ENCODE measurements at regions not wholly inside any gene's neighbourhood (a gene's known extent, or its start where the extent isn't known, plus 50 kb on each side); places are given as distances from the start of the nearest gene placed in this dataset.

DNA sequence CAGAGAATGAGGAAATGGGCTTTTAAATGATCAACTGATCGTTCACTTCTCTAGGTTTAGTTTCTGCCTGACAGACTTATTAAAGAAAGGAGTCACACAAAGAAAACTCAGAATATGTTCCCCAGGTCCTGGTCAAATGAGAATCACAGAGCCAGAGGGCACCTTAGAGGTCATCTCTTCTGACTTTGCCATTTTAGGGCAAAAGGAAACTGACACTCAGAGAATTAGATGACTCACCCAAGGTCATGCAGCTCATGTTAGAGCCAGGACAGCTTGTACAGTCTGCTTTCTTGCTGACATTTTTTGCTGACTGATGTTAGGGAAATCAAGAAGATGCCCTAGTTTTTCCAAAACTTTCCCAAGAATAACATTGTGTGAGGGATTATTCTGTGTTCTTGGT lies 312.7 kb upstream of the SP8 start:
- DNase-seq: no peak

DNA sequence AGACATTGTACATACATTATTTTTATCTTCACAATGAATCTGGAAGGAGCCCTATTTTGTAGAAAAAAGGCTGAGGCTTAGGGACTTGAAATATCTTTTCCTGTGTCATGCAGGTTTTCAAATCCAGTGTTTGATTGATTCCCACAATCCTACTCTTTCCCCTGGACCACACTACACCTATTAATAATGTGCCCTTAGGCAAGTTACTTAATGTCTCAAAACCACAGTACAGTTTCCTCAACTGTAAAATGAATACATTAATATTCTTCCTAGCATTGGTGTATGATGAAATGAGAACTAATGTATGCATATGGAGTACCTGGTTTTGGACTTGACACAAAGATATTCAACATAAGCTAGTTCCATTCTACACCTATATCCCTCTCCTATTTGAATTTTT lies 313.3 kb upstream of the SP8 start:
- no peak for DNase-seq

- DNase-seq: no peak
Observed at GRCh38 chr7:21101541-21101940, 314.9 kb upstream of the SP8 start.

GRCh38 chr7:21103426-21104123 lies 316.9 kb upstream of the SP8 start:
- DNase-seq: no peak

- DNase-seq: no peak
Observed at GRCh38 chr7:21104124-21104500, 317.4 kb upstream of the SP8 start.

DNA sequence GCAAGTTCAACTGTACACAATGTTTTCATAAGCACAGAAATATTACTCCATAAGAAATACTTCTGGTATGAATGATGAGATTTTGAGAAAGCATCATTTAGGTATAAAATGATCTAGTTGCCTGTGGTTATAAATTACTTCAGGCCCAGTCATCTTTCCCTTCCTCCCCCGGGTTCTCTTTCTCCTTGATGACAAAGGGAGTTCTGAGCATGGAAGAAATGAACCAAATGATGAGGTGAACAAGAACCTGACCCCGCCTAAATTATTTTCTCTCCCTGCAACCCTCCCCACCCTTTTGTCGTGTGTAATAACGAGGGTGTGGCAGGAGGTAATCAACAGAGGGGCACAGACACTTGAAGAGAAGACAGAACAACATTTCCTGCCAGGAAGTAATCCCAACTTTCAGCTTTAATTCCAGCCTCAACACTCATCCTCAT lies 319.6 kb upstream of the SP8 start:
- no peak for DNase-seq

- no peak for DNase-seq
Observed at GRCh38 chr7:21107101-21107500, 320.4 kb upstream of the SP8 start.

- no peak for DNase-seq
Observed at GRCh38 chr7:21108182-21108581, 319.7 kb upstream of the SP4 start.

DNA sequence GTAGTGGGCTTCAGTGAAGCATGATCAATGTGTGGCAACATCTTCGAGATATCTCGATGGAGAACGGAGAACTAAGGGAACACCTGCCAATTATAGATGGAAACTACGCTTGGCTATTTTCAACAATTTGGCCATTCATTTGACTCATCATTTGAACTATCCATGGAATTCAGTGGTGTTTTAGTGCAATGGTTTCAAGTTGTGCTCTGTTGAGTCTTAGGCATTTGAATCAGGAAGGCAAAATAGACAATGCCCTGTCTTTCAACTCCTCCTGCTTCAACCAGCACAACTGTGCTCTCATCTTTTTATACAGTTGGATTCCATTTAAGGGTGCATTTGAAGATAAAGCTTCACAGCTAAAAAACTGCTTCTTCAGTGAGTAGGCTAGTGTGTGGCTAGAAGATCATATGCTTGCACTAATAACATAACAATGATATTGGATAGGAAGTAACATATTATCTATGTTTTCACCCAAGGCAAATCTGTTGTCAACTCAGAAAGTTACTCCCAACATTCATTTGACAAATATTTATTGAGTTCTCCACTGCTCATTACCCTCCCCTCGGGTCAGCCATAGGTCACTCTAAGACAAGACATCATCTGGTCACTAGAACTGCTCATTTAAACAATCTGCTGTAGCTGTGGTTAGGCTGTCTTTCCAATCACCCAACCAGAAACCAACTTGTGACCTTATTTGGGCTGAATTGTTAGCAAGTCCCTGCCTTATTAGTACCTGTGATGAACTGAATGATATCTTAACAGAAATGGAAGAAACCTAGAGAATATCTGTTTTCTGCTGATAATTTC lies 314.1 kb upstream of the SP4 start:
- no peak for DNase-seq

- no peak for DNase-seq
Observed at GRCh38 chr7:21123586-21123985, 304.3 kb upstream of the SP4 start.

- no peak for DNase-seq
Observed at GRCh38 chr7:21125297-21125696, 302.6 kb upstream of the SP4 start.

DNA sequence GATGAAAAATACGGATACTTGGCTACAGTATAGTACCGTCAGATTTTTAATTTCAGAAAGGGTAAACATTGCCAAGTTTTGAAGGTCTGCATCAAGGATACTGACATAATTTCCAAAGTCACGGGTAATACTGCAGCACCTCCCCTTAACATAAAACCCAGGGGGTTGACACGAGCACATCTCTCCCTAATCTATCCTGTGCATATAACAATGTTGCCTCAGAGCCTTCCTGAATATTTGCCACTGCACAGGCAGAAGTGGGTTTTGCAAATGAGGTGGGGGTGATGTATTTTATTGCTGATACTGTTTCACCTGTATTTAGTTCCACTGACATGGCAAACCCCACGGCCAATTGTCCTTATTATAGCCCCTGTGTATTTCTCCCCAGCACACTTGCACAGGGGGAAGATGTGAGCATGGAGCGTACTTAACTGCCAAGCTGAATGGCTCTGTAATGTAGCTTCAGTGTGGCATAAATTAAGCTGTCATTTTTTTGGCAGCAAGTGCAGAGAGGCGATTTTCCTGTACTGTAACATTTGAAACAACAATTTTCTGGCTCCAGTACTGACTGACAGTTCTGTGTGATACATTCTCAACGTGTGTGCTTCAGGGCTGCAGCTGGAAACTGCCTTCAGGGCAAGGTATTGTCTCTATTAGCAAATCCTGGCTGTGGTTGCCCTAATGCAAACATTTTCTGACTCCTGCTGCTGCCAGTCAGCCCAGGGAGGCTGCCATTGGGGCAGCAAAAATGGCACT lies 299.6 kb upstream of the SP4 start:
- DNase-seq: no peak

- DNase-seq: no peak
Observed at GRCh38 chr7:21131897-21132296, 296.0 kb upstream of the SP4 start.

DNA sequence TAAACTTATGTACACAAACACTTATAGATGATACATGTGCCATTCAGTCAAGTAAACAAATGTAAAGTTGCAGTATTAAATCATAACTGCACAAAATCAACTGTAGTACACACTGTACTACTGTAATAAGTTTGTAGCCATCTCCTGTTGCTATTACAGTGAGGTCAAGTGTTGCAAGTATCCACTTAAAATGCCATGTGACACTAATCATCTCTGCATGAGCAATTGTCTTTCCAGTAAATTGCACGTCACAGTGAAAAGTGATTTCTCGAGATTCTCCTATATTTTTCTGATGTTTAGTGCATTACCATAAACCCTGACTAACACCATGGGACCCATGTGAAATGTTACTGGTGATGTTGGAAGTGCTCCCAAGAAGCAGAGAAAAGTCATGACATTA lies 293.3 kb upstream of the SP4 start:
- DNase-seq: no peak

DNA sequence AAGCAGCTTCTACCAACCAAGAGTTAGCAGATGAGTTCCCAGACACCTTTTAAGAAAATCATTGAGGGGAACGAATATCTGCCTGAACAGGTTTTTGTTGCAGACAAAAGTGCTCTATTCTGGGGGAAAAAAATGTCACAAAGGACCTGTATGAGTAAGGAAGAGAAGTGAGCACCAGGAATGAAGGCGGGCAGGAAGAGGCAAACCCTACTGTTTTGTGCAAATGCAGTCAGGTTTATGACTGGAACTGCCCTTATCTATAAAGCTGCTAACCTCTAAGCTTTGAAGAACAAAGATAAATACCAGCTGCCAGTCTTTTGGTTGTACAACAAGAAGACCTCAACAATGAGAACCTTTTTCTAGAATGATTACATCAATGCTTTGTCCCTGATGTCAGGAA lies 292.4 kb upstream of the SP4 start:
- DNase-seq: no peak

DNA sequence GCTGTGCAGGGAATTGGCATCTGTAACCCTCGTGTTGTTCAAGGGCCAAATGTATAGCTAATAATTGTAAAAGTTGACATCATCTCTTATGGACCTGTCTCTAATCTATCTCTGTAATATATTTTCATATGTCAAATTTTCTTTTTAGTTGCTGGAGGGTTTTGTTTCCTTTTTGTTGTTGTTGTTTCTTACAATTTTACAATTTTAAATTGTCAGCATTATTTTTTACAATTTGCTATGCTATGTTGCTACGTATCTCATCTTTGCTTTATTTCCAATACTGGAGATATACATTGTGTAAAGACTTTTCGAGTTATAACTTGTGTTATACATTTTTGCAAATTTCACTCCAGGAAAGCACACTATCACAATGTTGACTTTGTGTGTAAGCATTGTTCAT lies 290.2 kb upstream of the SP4 start:
- DNase-seq: no peak

DNA sequence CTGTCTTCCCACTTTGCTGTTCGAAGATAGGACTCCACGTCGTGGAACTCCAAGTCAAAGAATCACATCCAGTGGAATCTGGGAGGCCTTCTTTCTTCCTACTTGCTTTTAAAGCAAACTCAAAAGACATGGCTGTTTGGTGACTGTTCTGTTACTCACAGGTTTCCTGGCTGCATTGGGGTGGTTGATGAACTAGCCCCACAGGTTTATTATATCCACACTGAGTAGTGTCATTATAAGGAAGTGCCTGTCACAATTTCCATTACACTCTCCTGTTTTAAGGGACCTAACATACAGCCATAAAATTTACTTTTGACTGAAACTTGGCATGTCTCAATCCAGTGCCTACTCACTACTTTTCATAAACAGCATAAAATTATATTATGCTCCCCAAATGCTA lies 287.3 kb upstream of the SP4 start:
- DNase-seq: no peak

GRCh38 chr7:21141476-21141875 lies 286.4 kb upstream of the SP4 start:
- DNase-seq: no peak

GRCh38 chr7:21142081-21142480 lies 285.8 kb upstream of the SP4 start:
- DNase-seq: no peak

- no peak for DNase-seq
Observed at GRCh38 chr7:21146642-21147423, 281.1 kb upstream of the SP4 start.

DNA sequence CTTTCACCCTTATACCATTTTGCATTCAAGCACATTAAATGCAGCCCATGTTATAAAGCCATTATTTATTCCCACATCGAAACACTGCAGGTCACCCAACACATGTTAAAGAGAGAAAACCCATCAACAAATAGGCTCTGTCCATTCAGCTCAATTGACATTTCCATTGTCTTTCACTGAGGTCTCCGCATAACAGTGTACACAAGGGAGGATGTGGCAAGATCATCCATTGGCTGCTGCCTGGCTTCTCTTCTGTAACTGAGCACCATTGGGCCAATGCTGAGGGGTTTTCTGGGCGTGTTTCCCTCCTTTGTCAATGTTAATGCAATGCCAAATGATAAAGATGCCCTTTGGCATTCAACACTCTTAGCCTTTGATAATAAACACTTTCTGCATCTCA lies 278.1 kb upstream of the SP4 start:
- no peak for DNase-seq

DNA sequence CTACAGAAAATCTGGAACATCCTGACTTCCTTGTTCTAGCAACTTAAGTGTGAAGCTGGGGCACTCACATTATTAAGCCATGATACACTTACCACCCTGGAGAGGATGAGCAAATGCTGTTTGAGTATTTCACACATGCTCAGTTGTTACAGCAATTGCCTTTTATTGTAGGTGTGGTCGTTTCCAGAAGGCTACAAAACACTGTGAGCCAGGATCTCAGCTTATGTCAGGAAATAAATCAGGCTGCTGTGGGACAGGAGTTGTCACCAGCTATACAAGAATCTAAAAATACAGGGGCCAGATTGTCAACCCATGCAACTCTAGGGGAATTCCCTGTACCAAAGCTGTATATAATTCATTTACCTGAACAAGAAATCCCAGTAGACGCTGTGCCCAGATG lies 273.3 kb upstream of the SP4 start:
- no peak for DNase-seq

GRCh38 chr7:21159506-21159905 lies 268.4 kb upstream of the SP4 start:
- DNase-seq: no peak
